ENCODE measurements at regions not wholly inside any gene's neighbourhood (a gene's known extent, or its start where the extent isn't known, plus 50 kb on each side); places are given as distances from the start of the nearest gene placed in this dataset.
"Not testable (repeated sequence)": the region's sequence is repeated elsewhere in the genome, so short reads cannot be mapped to it uniquely, and the experiment has no call there.

GRCh38 chr18:64674694-64675093 lies 525.8 kb upstream of the LINC00305 start:
- H3K4me1 Mint-ChIP-seq: peaks cover 11% of the 10 kb centered on the region
- H3K9me3 Mint-ChIP-seq: peaks cover 4% of the 10 kb centered on the region
- no peak overlapping the region for H3K4me3 Mint-ChIP-seq
- no peak overlapping the region for H3K27ac Mint-ChIP-seq
- H3K27me3 Mint-ChIP-seq: no peaks in the 10 kb centered on the region
- H3K36me3 Mint-ChIP-seq: no peaks in the 10 kb centered on the region
- ATAC-seq (ENCODE audit: low read depth) (no peak), DNase-seq (ENCODE audit: low spot score in 2 of 2) (no peak)

GRCh38 chr18:64671293-64671692 lies 522.4 kb upstream of the LINC00305 start:
- H3K36me3 Mint-ChIP-seq, H3K27me3 Mint-ChIP-seq: not testable (repeated sequence)

GRCh38 chr18:64668461-64668962 lies 519.6 kb upstream of the LINC00305 start:
- Mint-ChIP-seq H3K4me1 (no peaks in the 10 kb centered on the region), H3K27me3 (no peaks in the 10 kb centered on the region), H3K27ac (no peak overlapping the region), H3K36me3 (no peaks in the 10 kb centered on the region), H3K4me3 (no peak overlapping the region), H3K9me3 (peaks cover 3% of the 10 kb centered on the region)
- no peak for DNase-seq (ENCODE audit: low spot score in 2 of 2)
- no peak for ATAC-seq (ENCODE audit: low read depth)

More at GRCh38 chr18:64671293-64671692, 522.4 kb upstream of the LINC00305 start:
- not testable (repeated sequence) for H3K4me3 Mint-ChIP-seq; H3K27ac Mint-ChIP-seq; ATAC-seq (ENCODE audit: low read depth); H3K9me3 Mint-ChIP-seq; H3K4me1 Mint-ChIP-seq; DNase-seq (ENCODE audit: low spot score in 2 of 2)

- Mint-ChIP-seq H3K4me1 (peaks cover 8% of the 10 kb centered on the region), H3K27me3 (no peaks in the 10 kb centered on the region), H3K27ac (no peak overlapping the region), H3K9me3 (no peaks in the 10 kb centered on the region), H3K36me3 (no peaks in the 10 kb centered on the region), H3K4me3 (no peak overlapping the region)
- no peak for ATAC-seq (ENCODE audit: low read depth)
- no peak for DNase-seq (ENCODE audit: low spot score in 2 of 2)
Measured at GRCh38 chr18:64663086-64663485, 514.2 kb upstream of the LINC00305 start.

GRCh38 chr18:64659196-64659595 lies 510.3 kb upstream of the LINC00305 start:
- no peak for ATAC-seq (ENCODE audit: low read depth)
- Mint-ChIP-seq H3K4me1 (peaks cover 8% of the 10 kb centered on the region), H3K4me3 (no peak overlapping the region), H3K36me3 (no peaks in the 10 kb centered on the region), H3K27me3 (no peaks in the 10 kb centered on the region), H3K9me3 (no peaks in the 10 kb centered on the region), H3K27ac (no peak overlapping the region)
- DNase-seq (ENCODE audit: low spot score in 2 of 2): no peak

- H3K27me3 Mint-ChIP-seq: no peaks in the 10 kb centered on the region
- no peak for DNase-seq (ENCODE audit: low spot score in 2 of 2)
- H3K4me1 Mint-ChIP-seq: no peaks in the 10 kb centered on the region
- H3K9me3 Mint-ChIP-seq: no peaks in the 10 kb centered on the region
- no peak for ATAC-seq (ENCODE audit: low read depth)
- H3K27ac Mint-ChIP-seq: no peak overlapping the region
- H3K36me3 Mint-ChIP-seq: no peaks in the 10 kb centered on the region
- no peak overlapping the region for H3K4me3 Mint-ChIP-seq
Measured at GRCh38 chr18:64653068-64653467, 504.2 kb upstream of the LINC00305 start.

- Mint-ChIP-seq H3K4me3 (no peak overlapping the region), H3K36me3 (no peaks in the 10 kb centered on the region), H3K27me3 (no peaks in the 10 kb centered on the region), H3K9me3 (peaks cover 2% of the 10 kb centered on the region), H3K27ac (no peak overlapping the region), H3K4me1 (no peaks in the 10 kb centered on the region)
- no peak for ATAC-seq (ENCODE audit: low read depth)
- DNase-seq (ENCODE audit: low spot score in 2 of 2): no peak
Measured at GRCh38 chr18:64650068-64650467, 501.2 kb upstream of the LINC00305 start.

GRCh38 chr18:64645753-64646152 lies 496.9 kb upstream of the LINC00305 start:
- H3K4me1 Mint-ChIP-seq: no peaks in the 10 kb centered on the region
- ATAC-seq (ENCODE audit: low read depth) (no peak), DNase-seq (ENCODE audit: low spot score in 2 of 2) (no peak)
- H3K27ac Mint-ChIP-seq: no peak overlapping the region
- no peak overlapping the region for H3K4me3 Mint-ChIP-seq
- H3K36me3 Mint-ChIP-seq: no peaks in the 10 kb centered on the region
- no peaks in the 10 kb centered on the region for H3K27me3 Mint-ChIP-seq
- H3K9me3 Mint-ChIP-seq: peaks cover 2% of the 10 kb centered on the region

GRCh38 chr18:64639536-64639935 lies 490.6 kb upstream of the LINC00305 start:
- no peaks in the 10 kb centered on the region for H3K36me3 Mint-ChIP-seq
- ATAC-seq (ENCODE audit: low read depth) (no peak), DNase-seq (ENCODE audit: low spot score in 2 of 2) (no peak)
- H3K4me1 Mint-ChIP-seq: no peaks in the 10 kb centered on the region
- no peak overlapping the region for H3K4me3 Mint-ChIP-seq
- H3K9me3 Mint-ChIP-seq: no peaks in the 10 kb centered on the region
- H3K27me3 Mint-ChIP-seq: no peaks in the 10 kb centered on the region
- no peak overlapping the region for H3K27ac Mint-ChIP-seq

GRCh38 chr18:64620971-64621560 lies 472.2 kb upstream of the LINC00305 start:
- Mint-ChIP-seq H3K27me3 (no peaks in the 10 kb centered on the region), H3K9me3 (no peaks in the 10 kb centered on the region), H3K4me1 (no peaks in the 10 kb centered on the region), H3K27ac (no peak overlapping the region), H3K4me3 (no peak overlapping the region), H3K36me3 (no peaks in the 10 kb centered on the region)
- ATAC-seq (ENCODE audit: low read depth) (no peak), DNase-seq (ENCODE audit: low spot score in 2 of 2) (no peak)

- DNase-seq (ENCODE audit: low spot score in 2 of 2): no peak
- Mint-ChIP-seq H3K4me3 (no peak overlapping the region), H3K4me1 (no peaks in the 10 kb centered on the region), H3K9me3 (no peaks in the 10 kb centered on the region), H3K27ac (no peak overlapping the region), H3K27me3 (peaks cover 2% of the 10 kb centered on the region), H3K36me3 (no peaks in the 10 kb centered on the region)
- ATAC-seq (ENCODE audit: low read depth): no peak
Measured at GRCh38 chr18:64618390-64618789, 469.5 kb upstream of the LINC00305 start.

- H3K4me3 Mint-ChIP-seq: no peak overlapping the region
- DNase-seq (ENCODE audit: low spot score in 2 of 2) (no peak), ATAC-seq (ENCODE audit: low read depth) (no peak)
- H3K9me3 Mint-ChIP-seq: no peaks in the 10 kb centered on the region
- H3K36me3 Mint-ChIP-seq: no peaks in the 10 kb centered on the region
- no peaks in the 10 kb centered on the region for H3K4me1 Mint-ChIP-seq
- H3K27me3 Mint-ChIP-seq: peaks cover 2% of the 10 kb centered on the region
- H3K27ac Mint-ChIP-seq: no peak overlapping the region
Measured at GRCh38 chr18:64615021-64615420, 466.1 kb upstream of the LINC00305 start.

- H3K27ac Mint-ChIP-seq: no peak overlapping the region
- H3K9me3 Mint-ChIP-seq: no peaks in the 10 kb centered on the region
- DNase-seq (ENCODE audit: low spot score in 2 of 2) (no peak), ATAC-seq (ENCODE audit: low read depth) (no peak)
- H3K27me3 Mint-ChIP-seq: peaks cover 2% of the 10 kb centered on the region
- H3K4me3 Mint-ChIP-seq: no peak overlapping the region
- no peaks in the 10 kb centered on the region for H3K36me3 Mint-ChIP-seq
- H3K4me1 Mint-ChIP-seq: no peaks in the 10 kb centered on the region
Measured at GRCh38 chr18:64614446-64614845, 465.6 kb upstream of the LINC00305 start.

GRCh38 chr18:64592246-64592645 lies 443.4 kb upstream of the LINC00305 start:
- H3K9me3 Mint-ChIP-seq: peaks cover 3% of the 10 kb centered on the region
- H3K4me1 Mint-ChIP-seq: peaks cover 5% of the 10 kb centered on the region
- H3K27me3 Mint-ChIP-seq: peaks cover 1% of the 10 kb centered on the region
- H3K27ac Mint-ChIP-seq: no peak overlapping the region
- no peak overlapping the region for H3K4me3 Mint-ChIP-seq
- DNase-seq (ENCODE audit: low spot score in 2 of 2) (no peak), ATAC-seq (ENCODE audit: low read depth) (no peak)
- no peaks in the 10 kb centered on the region for H3K36me3 Mint-ChIP-seq

- Mint-ChIP-seq H3K9me3 (no peaks in the 10 kb centered on the region), H3K36me3 (no peaks in the 10 kb centered on the region), H3K4me1 (peaks cover 5% of the 10 kb centered on the region), H3K4me3 (no peak overlapping the region), H3K27me3 (no peaks in the 10 kb centered on the region), H3K27ac (no peak overlapping the region)
- DNase-seq (ENCODE audit: low spot score in 2 of 2) (no peak), ATAC-seq (ENCODE audit: low read depth) (no peak)
Measured at GRCh38 chr18:64589000-64589399, 440.1 kb upstream of the LINC00305 start.
